HG03066 (cell line): ENCODE measurements at regions not wholly inside any gene's neighbourhood (a gene's known extent, or its start where the extent isn't known, plus 50 kb on each side); places are given as distances from the start of the nearest gene placed in this dataset.
"Not testable (repeated sequence)": the region's sequence is repeated elsewhere in the genome, so short reads cannot be mapped to it uniquely, and the experiment has no call there.

Experiments
- ATAC-seq: cut with Tn5 transposase; IDR thresholded peaks from one replicate; pipeline ENCODE4 v1.9.1; 2021; ENCODE audit warnings: low read depth; ENCODE audit not compliant: unreplicated experiment

- no peak for ATAC-seq
Measured at GRCh38 chr2:8343031-8343430, 338.8 kb upstream of the ID2 start.

GRCh38 chr2:8344144-8345097 is 337.4 kb upstream of the ID2 start:
- no peak for ATAC-seq

GRCh38 chr2:8345200-8345599 is 336.7 kb upstream of the ID2 start:
- ATAC-seq: no peak

- ATAC-seq: no peak
Measured at GRCh38 chr2:8346208-8346607, 335.6 kb upstream of the ID2 start.

- ATAC-seq: no peak
Measured at GRCh38 chr2:8346706-8347430, 335.0 kb upstream of the ID2 start.

GRCh38 chr2:8348911-8349310 is 332.9 kb upstream of the ID2 start:
- ATAC-seq: not testable (repeated sequence)

GRCh38 chr2:8352296-8352695 is 329.6 kb upstream of the ID2 start:
- ATAC-seq: no peak

- no peak for ATAC-seq
Measured at GRCh38 chr2:8352989-8353388, 328.9 kb upstream of the ID2 start.

- no peak for ATAC-seq
Measured at GRCh38 chr2:8355102-8355859, 326.6 kb upstream of the ID2 start.

GRCh38 chr2:8357738-8358518 is 323.9 kb upstream of the ID2 start:
- ATAC-seq: no peak

GRCh38 chr2:8361930-8362329 is 319.9 kb upstream of the ID2 start:
- ATAC-seq: no peak

- no peak for ATAC-seq
Measured at GRCh38 chr2:8363161-8363560, 318.7 kb upstream of the ID2 start.

GRCh38 chr2:8364668-8365067 is 317.2 kb upstream of the ID2 start:
- ATAC-seq: no peak

GRCh38 chr2:8365331-8365910 is 316.4 kb upstream of the ID2 start:
- ATAC-seq: no peak

GRCh38 chr2:8367833-8368232 is 314.0 kb upstream of the ID2 start:
- no peak for ATAC-seq

- peak; percentile 74 for ATAC-seq
Measured at GRCh38 chr2:8368463-8368862, 313.4 kb upstream of the ID2 start.

GRCh38 chr2:8369522-8369921 is 312.3 kb upstream of the ID2 start:
- ATAC-seq: no peak

GRCh38 chr2:8370258-8370802 is 311.5 kb upstream of the ID2 start:
- no peak for ATAC-seq

- no peak for ATAC-seq
Measured at GRCh38 chr2:8371653-8372052, 310.2 kb upstream of the ID2 start.

- no peak for ATAC-seq
Measured at GRCh38 chr2:8374782-8375181, 307.1 kb upstream of the ID2 start.
